GM23338 (cell line): ENCODE measurements at regions not wholly inside any gene's neighbourhood (a gene's known extent, or its start where the extent isn't known, plus 50 kb on each side); places are given as distances from the start of the nearest gene placed in this dataset.

Source experiments
- ATAC-seq: fragments of 200-7000 bp; cut with Tn5 transposase; 3 replicates; pipeline ENCODE4 v1.9.1; 2020
- DNase-seq: peaks from one replicate; pipeline ENCODE4 v3.0.0-alpha.2; 2015; ENCODE audit warnings: low spot score
- H2AFZ ChIP-seq: fragments of 200-600 bp; sonication (generic); 2 replicates; pipeline ENCODE4 v1.8.0; 2016; ENCODE audit warnings: antibody characterized with exemption, mild to moderate bottlenecking, moderate library complexity
- H3F3A ChIP-seq: fragments of 200-600 bp; sonication (generic); replicated peaks from 2 replicates; pipeline ENCODE4 v1.8.0; 2017; ENCODE audit warnings: antibody characterized with exemption, mixed run types, low read depth
- H3K27ac ChIP-seq: fragments of 200-600 bp; sonication (generic); 2 replicates; pipeline ENCODE4 v1.6.1; 2016; ENCODE audit warnings: low read depth
- H3K27me3 ChIP-seq: fragments of 200-600 bp; sonication (generic); 2 replicates; pipeline ENCODE4 v1.8.0; 2016; ENCODE audit warnings: mild to moderate bottlenecking, mixed run types, moderate library complexity; ENCODE audit not compliant: insufficient read depth
- H3K36me3 ChIP-seq: fragments of 200-600 bp; sonication (generic); 2 replicates; pipeline ENCODE4 v1.8.0; 2016; ENCODE audit warnings: mild to moderate bottlenecking; ENCODE audit not compliant: insufficient read depth
- H3K4me1 ChIP-seq: fragments of 200-600 bp; sonication (generic); 2 replicates; pipeline ENCODE4 v1.8.0; 2016; ENCODE audit warnings: mild to moderate bottlenecking, moderate library complexity; ENCODE audit not compliant: insufficient read depth
- H3K4me2 ChIP-seq: fragments of 200-600 bp; sonication (generic); 2 replicates; pipeline ENCODE4 v1.7.1; 2017; ENCODE audit warnings: mixed run types
- H3K4me3 ChIP-seq: fragments of 200-600 bp; sonication (generic); 2 replicates; pipeline ENCODE4 v1.6.1; 2016; ENCODE audit warnings: mixed run types
- H3K79me2 ChIP-seq: fragments of 200-600 bp; sonication (generic); replicated peaks from 2 replicates; pipeline ENCODE4 v1.8.0; 2017; ENCODE audit warnings: mild to moderate bottlenecking; ENCODE audit not compliant: insufficient read depth
- H3K9me2 ChIP-seq: fragments of 200-600 bp; sonication (generic); 2 replicates; pipeline ENCODE4 v1.8.0; 2017; ENCODE audit not compliant: insufficient read depth
- H4K20me1 ChIP-seq: fragments of 200-600 bp; sonication (generic); replicated peaks from 2 replicates; pipeline ENCODE4 v1.8.0; 2017; ENCODE audit warnings: mild to moderate bottlenecking; ENCODE audit not compliant: insufficient read depth
- H3K27ac Mint-ChIP-seq: 2 replicates; pipeline ENCODE4 v1.8.0; 2020; ENCODE audit warnings: inconsistent platforms, mild to moderate bottlenecking, moderate library complexity, mixed read lengths
- H3K27me3 Mint-ChIP-seq: 3 replicates; pipeline ENCODE4 v1.8.0; 2022; ENCODE audit warnings: low read depth, mild to moderate bottlenecking, moderate library complexity, mixed read lengths, inconsistent platforms; ENCODE audit not compliant: insufficient read depth, poor library complexity
- H3K36me3 Mint-ChIP-seq: 3 replicates; pipeline ENCODE4 v1.8.0; 2021; ENCODE audit warnings: low read depth, mild to moderate bottlenecking, inconsistent platforms, moderate library complexity, mixed read lengths
- H3K4me1 Mint-ChIP-seq: 3 replicates; pipeline ENCODE4 v1.8.0; 2020; ENCODE audit warnings: mild to moderate bottlenecking, inconsistent platforms, mixed read lengths
- H3K4me3 Mint-ChIP-seq: 3 replicates; pipeline ENCODE4 v1.8.0; 2021; ENCODE audit warnings: moderate library complexity, mild to moderate bottlenecking, inconsistent platforms, mixed read lengths
- H3K9me3 Mint-ChIP-seq: 3 replicates; pipeline ENCODE4 v1.8.0; 2020; ENCODE audit warnings: moderate library complexity, mild to moderate bottlenecking, inconsistent platforms, mixed read lengths
- EZH2 ChIP-seq: fragments of 200-600 bp; sonication (generic); IDR thresholded peaks from one replicate; pipeline ENCODE4 v1.8.0; 2017; ENCODE audit warnings: antibody characterized with exemption, mild to moderate bottlenecking, low read depth; ENCODE audit not compliant: unreplicated experiment
- EZH2phosphoT487 ChIP-seq: fragments of 200-600 bp; sonication (generic); IDR thresholded peaks from one replicate; pipeline ENCODE4 v1.8.1; 2018; ENCODE audit warnings: antibody characterized with exemption; ENCODE audit not compliant: unreplicated experiment
- NANOG ChIP-seq: IDR thresholded peaks from 2 replicates; pipeline ENCODE4 v1.6.1; 2016; ENCODE audit warnings: antibody characterized with exemption, borderline replicate concordance
- REST ChIP-seq: IDR thresholded peaks from one replicate; pipeline ENCODE4 v1.6.1; 2018; ENCODE audit warnings: antibody characterized with exemption; ENCODE audit not compliant: unreplicated experiment
- STAT1 ChIP-seq: IDR thresholded peaks from one replicate; pipeline ENCODE4 v1.6.1; 2016; ENCODE audit warnings: antibody characterized with exemption; ENCODE audit not compliant: unreplicated experiment
- ZNF114 ChIP-seq: fragments of 250-450 bp; sonication (Bioruptor Pico); IDR thresholded peaks from 2 replicates; pipeline ENCODE4 v1.5.0; 2020; ENCODE audit warnings: mild to moderate bottlenecking, moderate library complexity

- TF ChIP-seq REST (no peak), EZH2 (no peak), STAT1 (no peak), ZNF114 (CRISPR knock-in tag) (no peak), EZH2phosphoT487 (no peak)
These were observed 215.5 kb upstream of the RGMB start (continued) for GRCh38 chr5:98557916-98558315.

GRCh38 chr5:98563885-98564653, 209.4 kb upstream of the RGMB start:
- H3K27me3 Mint-ChIP-seq, result peaks cover 3% of the 10 kb centered on the region
- no peaks in the 10 kb centered on the region for H4K20me1 ChIP-seq
- no peak overlapping the region for H3K27ac Mint-ChIP-seq
- no peaks in the 10 kb centered on the region for H3K27me3 ChIP-seq
- H3K9me3 Mint-ChIP-seq, result no peaks in the 10 kb centered on the region
- H3K36me3 ChIP-seq, result no peaks in the 10 kb centered on the region
- H3K36me3 Mint-ChIP-seq, result no peaks in the 10 kb centered on the region
- H3K4me1 ChIP-seq, result peaks cover 12% of the 10 kb centered on the region; the same call in 1 of the 2 replicates
- no peak overlapping the region for H3K4me3 Mint-ChIP-seq
- DNase-seq (no peak), ATAC-seq (no peak)
- H3K4me3 ChIP-seq, result no peak overlapping the region
- peaks cover 10% of the 10 kb centered on the region; the same call in 2 of the 3 replicates for H3K4me1 Mint-ChIP-seq
- TF ChIP-seq REST (no peak), NANOG (no peak)
- H3K27ac ChIP-seq, result no peak overlapping the region
- no peak overlapping the region for H3K4me2 ChIP-seq
- peaks cover 6% of the 10 kb centered on the region for H3K9me2 ChIP-seq
- no peaks in the 10 kb centered on the region for H3F3A ChIP-seq
- H2AFZ ChIP-seq, result no peak overlapping the region
- no peaks in the 10 kb centered on the region for H3K79me2 ChIP-seq
